ENCODE measurements at regions not wholly inside any gene's neighbourhood (a gene's known extent, or its start where the extent isn't known, plus 50 kb on each side); places are given as distances from the start of the nearest gene placed in this dataset.

DNA sequence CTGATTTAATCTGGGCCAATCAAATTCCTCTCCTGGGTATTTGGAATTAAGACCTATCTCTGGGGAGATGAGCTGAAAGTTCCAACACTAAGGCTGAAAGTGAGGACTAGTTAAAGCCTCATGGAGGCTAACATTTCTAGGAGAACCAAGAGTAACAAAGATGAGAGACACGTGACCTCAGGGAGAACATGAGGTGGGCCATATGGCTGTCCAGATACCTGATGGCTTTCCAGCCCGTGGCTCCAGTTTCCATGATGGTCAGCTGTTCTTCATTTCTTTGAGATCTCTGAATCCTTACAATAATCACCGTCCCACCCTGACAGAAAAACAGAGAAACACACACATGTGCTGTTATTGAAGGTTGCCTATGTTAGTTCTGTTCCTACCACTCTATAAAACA lies 66.1 kb downstream of the LEPR start:
- DNase-seq (ENCODE audit: low read depth in 1 of 2, low spot score in 1 of 2), result no peak
- TF ChIP-seq SPI1 (IDR thresholded peaks at IDR 0.05; ENCODE audit: borderline replicate concordance, low read depth) (no peak), POLR2AphosphoS5 (IDR thresholded peaks at IDR 0.05; ENCODE audit: low read depth) (no peak), GABPA (IDR thresholded peaks at IDR 0.05; ENCODE audit: low read depth) (no peak)
- TF ChIP-seq, protein P1, sequence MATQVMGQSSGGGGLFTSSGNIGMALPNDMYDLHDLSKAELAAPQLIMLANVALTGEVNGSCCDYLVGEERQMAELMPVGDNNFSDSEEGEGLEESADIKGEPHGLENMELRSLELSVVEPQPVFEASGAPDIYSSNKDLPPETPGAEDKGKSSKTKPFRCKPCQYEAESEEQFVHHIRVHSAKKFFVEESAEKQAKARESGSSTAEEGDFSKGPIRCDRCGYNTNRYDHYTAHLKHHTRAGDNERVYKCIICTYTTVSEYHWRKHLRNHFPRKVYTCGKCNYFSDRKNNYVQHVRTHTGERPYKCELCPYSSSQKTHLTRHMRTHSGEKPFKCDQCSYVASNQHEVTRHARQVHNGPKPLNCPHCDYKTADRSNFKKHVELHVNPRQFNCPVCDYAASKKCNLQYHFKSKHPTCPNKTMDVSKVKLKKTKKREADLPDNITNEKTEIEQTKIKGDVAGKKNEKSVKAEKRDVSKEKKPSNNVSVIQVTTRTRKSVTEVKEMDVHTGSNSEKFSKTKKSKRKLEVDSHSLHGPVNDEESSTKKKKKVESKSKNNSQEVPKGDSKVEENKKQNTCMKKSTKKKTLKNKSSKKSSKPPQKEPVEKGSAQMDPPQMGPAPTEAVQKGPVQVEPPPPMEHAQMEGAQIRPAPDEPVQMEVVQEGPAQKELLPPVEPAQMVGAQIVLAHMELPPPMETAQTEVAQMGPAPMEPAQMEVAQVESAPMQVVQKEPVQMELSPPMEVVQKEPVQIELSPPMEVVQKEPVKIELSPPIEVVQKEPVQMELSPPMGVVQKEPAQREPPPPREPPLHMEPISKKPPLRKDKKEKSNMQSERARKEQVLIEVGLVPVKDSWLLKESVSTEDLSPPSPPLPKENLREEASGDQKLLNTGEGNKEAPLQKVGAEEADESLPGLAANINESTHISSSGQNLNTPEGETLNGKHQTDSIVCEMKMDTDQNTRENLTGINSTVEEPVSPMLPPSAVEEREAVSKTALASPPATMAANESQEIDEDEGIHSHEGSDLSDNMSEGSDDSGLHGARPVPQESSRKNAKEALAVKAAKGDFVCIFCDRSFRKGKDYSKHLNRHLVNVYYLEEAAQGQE (IDR thresholded peaks at IDR 0.05; ENCODE audit: insufficient replicate concordance, low read depth), result no peak
- TF ChIP-seq, protein P2, sequence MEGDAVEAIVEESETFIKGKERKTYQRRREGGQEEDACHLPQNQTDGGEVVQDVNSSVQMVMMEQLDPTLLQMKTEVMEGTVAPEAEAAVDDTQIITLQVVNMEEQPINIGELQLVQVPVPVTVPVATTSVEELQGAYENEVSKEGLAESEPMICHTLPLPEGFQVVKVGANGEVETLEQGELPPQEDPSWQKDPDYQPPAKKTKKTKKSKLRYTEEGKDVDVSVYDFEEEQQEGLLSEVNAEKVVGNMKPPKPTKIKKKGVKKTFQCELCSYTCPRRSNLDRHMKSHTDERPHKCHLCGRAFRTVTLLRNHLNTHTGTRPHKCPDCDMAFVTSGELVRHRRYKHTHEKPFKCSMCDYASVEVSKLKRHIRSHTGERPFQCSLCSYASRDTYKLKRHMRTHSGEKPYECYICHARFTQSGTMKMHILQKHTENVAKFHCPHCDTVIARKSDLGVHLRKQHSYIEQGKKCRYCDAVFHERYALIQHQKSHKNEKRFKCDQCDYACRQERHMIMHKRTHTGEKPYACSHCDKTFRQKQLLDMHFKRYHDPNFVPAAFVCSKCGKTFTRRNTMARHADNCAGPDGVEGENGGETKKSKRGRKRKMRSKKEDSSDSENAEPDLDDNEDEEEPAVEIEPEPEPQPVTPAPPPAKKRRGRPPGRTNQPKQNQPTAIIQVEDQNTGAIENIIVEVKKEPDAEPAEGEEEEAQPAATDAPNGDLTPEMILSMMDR (IDR thresholded peaks at IDR 0.05; ENCODE audit: insufficient read depth, low read length), result no peak
- H3K27ac ChIP-seq (replicated peaks), result no peak overlapping the region
- no peak overlapping the region for H3K4me3 ChIP-seq (replicated peaks; ENCODE audit: insufficient read depth, low read length)
- no peaks in the 10 kb centered on the region for H3K27me3 ChIP-seq (ENCODE audit: insufficient read depth, poor library complexity, severe bottlenecking)

DNA sequence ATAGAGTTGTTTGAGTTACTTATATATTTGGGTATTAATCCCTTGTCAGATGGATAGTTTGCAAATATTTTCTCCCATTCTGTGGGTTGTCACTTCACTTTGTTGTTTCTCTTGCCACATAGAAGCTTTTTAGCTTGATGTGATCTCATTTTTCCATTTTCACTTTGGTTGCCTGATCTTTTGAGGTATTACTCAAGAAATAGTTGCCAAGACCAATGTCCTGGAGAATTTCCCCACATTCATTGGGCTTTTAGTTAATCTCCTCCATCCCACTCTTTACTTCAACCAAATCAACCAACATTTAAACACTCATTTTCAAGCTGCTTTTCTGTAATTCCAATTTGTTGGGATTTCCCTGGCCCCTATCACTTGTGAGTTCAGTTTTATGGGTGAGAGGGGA lies 69.0 kb downstream of the LEPR start:
- Histone ChIP-seq H3K4me3 (replicated peaks; ENCODE audit: insufficient read depth, low read length) (no peak overlapping the region), H3K27ac (replicated peaks) (no peak overlapping the region), H3K27me3 (ENCODE audit: insufficient read depth, poor library complexity, severe bottlenecking) (no peaks in the 10 kb centered on the region)
- TF ChIP-seq, protein P2 (IDR thresholded peaks at IDR 0.05; ENCODE audit: insufficient read depth, low read length), result no peak
- TF ChIP-seq, protein P1 (IDR thresholded peaks at IDR 0.05; ENCODE audit: insufficient replicate concordance, low read depth), result no peak
- no peak for TF ChIP-seq SPI1 (IDR thresholded peaks at IDR 0.05; ENCODE audit: borderline replicate concordance, low read depth)
- no peak for TF ChIP-seq POLR2AphosphoS5 (IDR thresholded peaks at IDR 0.05; ENCODE audit: low read depth)
- no peak for TF ChIP-seq GABPA (IDR thresholded peaks at IDR 0.05; ENCODE audit: low read depth)
- DNase-seq (ENCODE audit: low read depth in 1 of 2, low spot score in 1 of 2), result no peak

DNA sequence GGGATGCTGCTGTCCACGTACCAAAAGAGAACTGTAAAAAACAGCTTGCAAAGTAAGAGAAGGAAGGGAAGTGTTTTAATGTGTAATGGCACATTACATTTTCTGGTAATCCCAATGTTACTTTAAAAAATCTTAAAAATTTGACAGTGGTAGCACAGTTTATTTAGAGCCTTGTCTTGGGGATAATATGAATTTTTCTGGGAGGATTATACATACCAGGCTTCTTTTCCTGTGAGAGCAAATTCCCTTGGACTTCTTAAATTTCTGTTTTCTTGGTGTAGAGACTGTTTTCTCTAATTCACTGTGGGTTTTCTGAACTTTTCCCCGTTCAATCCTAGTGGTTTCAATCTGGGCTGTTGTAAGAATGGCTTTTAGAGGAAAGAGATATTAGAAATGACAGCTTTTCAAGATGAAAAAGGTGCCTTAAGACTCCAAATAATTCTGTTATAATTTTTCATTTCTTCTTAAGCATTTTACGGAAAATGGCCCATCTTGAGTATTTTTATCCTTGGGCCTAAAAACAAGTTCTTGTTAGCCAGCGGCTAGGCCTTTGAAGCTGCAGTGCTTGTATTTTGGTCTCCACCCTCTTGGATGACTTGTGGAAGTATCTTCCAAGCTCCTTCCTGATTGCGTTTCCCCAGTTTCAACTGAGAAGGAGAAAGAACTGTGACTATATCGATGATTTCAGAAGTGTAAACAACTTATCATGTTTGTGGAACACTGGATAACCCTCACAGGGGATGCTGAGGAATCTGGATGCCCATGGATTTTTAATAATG lies 70.0 kb downstream of the LEPR start:
- no peaks in the 10 kb centered on the region for H3K27me3 ChIP-seq (ENCODE audit: insufficient read depth, poor library complexity, severe bottlenecking)
- TF ChIP-seq SPI1 (IDR thresholded peaks at IDR 0.05; ENCODE audit: borderline replicate concordance, low read depth) (no peak), GABPA (IDR thresholded peaks at IDR 0.05; ENCODE audit: low read depth) (no peak), POLR2AphosphoS5 (IDR thresholded peaks at IDR 0.05; ENCODE audit: low read depth) (no peak)
- TF ChIP-seq, protein P2 (IDR thresholded peaks at IDR 0.05; ENCODE audit: insufficient read depth, low read length), result no peak
- TF ChIP-seq, protein P1 (IDR thresholded peaks at IDR 0.05; ENCODE audit: insufficient replicate concordance, low read depth), result no peak
- no peak for DNase-seq (ENCODE audit: low read depth in 1 of 2, low spot score in 1 of 2)
- no peak overlapping the region for H3K4me3 ChIP-seq (replicated peaks; ENCODE audit: insufficient read depth, low read length)
- H3K27ac ChIP-seq (replicated peaks), result no peak overlapping the region

All from HL-60 (cell line).